HG03045 (cell line): ENCODE measurements at regions not wholly inside any gene's neighbourhood (a gene's known extent, or its start where the extent isn't known, plus 50 kb on each side); places are given as distances from the start of the nearest gene placed in this dataset.
"Not testable (repeated sequence)": the region's sequence is repeated elsewhere in the genome, so short reads cannot be mapped to it uniquely, and the experiment has no call there.

Experiments used
- ATAC-seq: cut with Tn5 transposase; IDR thresholded peaks from one replicate; pipeline ENCODE4 v1.9.1; 2021; ENCODE audit warnings: mild to moderate bottlenecking, moderate library complexity; ENCODE audit not compliant: unreplicated experiment

- no peak for ATAC-seq
Measured at GRCh38 chr3:159672728-159673688, 315.6 kb upstream of the IL12A start.

GRCh38 chr3:159674583-159674982 is 314.1 kb upstream of the IL12A start:
- ATAC-seq, result no peak

GRCh38 chr3:159675285-159675684 is 313.4 kb upstream of the IL12A start:
- no peak for ATAC-seq

- no peak for ATAC-seq
Measured at GRCh38 chr3:159679900-159680299, 308.7 kb upstream of the IL12A start.

GRCh38 chr3:159681717-159682116 is 306.9 kb upstream of the IL12A start:
- ATAC-seq, result not testable (repeated sequence)

GRCh38 chr3:159685801-159686200 is 302.8 kb upstream of the IL12A start:
- no peak for ATAC-seq

- ATAC-seq, result no peak
Measured at GRCh38 chr3:159693226-159693625, 295.4 kb upstream of the IL12A start.

GRCh38 chr3:159711560-159712333 is 276.9 kb upstream of the IL12A start:
- no peak for ATAC-seq

GRCh38 chr3:159721324-159721723 is 267.3 kb upstream of the IL12A start:
- no peak for ATAC-seq

GRCh38 chr3:159723295-159723694 is 265.3 kb upstream of the IL12A start:
- no peak for ATAC-seq

GRCh38 chr3:159724627-159725026 is 264.0 kb upstream of the IL12A start:
- no peak for ATAC-seq

GRCh38 chr3:159726231-159726964 is 262.2 kb upstream of the IL12A start:
- ATAC-seq, result no peak

GRCh38 chr3:159727506-159727905 is 261.1 kb upstream of the IL12A start:
- no peak for ATAC-seq

GRCh38 chr3:159731254-159731653 is 257.4 kb upstream of the IL12A start:
- ATAC-seq, result no peak

- ATAC-seq, result no peak
Measured at GRCh38 chr3:159732172-159733111, 256.2 kb upstream of the IL12A start.

- no peak for ATAC-seq
Measured at GRCh38 chr3:159733194-159733860, 255.3 kb upstream of the IL12A start.

- no peak for ATAC-seq
Measured at GRCh38 chr3:159734681-159735080, 254.0 kb upstream of the IL12A start.

GRCh38 chr3:159739166-159739565 is 249.5 kb upstream of the IL12A start:
- no peak for ATAC-seq

GRCh38 chr3:159739969-159740368 is 248.7 kb upstream of the IL12A start:
- ATAC-seq, result no peak

GRCh38 chr3:159741281-159741680 is 247.4 kb upstream of the IL12A start:
- ATAC-seq, result no peak
